HCT116 (cell line): ENCODE measurements at regions not wholly inside any gene's neighbourhood (a gene's known extent, or its start where the extent isn't known, plus 50 kb on each side); places are given as distances from the start of the nearest gene placed in this dataset.

Experiments
- ATAC-seq: fragments of 200-7000 bp; cut with Tn5 transposase; 2 replicates; pipeline ENCODE4 v1.9.1; 2020; ENCODE audit warnings: mild to moderate bottlenecking, moderate library complexity
- BruUV-seq: library from RNA; stranded (reverse); fragments of 400-500 nt; replicated peaks from 2 replicates; lab custom pipeline; 2021; lab: Mats Ljungman, UMichigan
- CTCF ChIA-PET: fragments of 300-600 bp; sonication (Branson Sonifier 250); formaldehyde crosslinking; loops from one replicate; lab custom pipeline; 2021; ENCODE audit warnings: antibody characterized with exemption; lab: Charles Lee
- POLR2A ChIA-PET: fragments of 300-600, 350-600 bp; sonication (Branson Sonifier 250); formaldehyde crosslinking; loops from one replicate; lab custom pipeline; 2021; ENCODE audit warnings: antibody characterized with exemption; lab: Charles Lee
- RAD21 ChIA-PET, 2 experiments: fragments of 300-600 bp; sonication (Branson Sonifier 250); formaldehyde crosslinking; loops; one replicate each; lab custom pipeline; 2023; ENCODE audit warnings: low total read pairs in 2 of 2; ENCODE audit not compliant: uncharacterized antibody in 2 of 2, unreplicated experiment in 2 of 2, low non-redundant PET in 1 of 2; lab: Charles Lee
- DNase-seq: peaks from one replicate; pipeline ENCODE4 v3.0.0-alpha.2; 2010; ENCODE audit warnings: low read depth, low spot score
- H2AFZ ChIP-seq: fragments of 200-600 bp; shearing (Covaris generic), sonication (generic); 2 replicates; pipeline ENCODE4 v1.6.1; 2017; ENCODE audit warnings: low read depth, mixed run types, mixed read lengths, antibody characterized with exemption, low read length; ENCODE audit not compliant: poor library complexity, severe bottlenecking
- H3K27ac ChIP-seq: 2 replicates; pipeline ENCODE4 v1.5.1; 2012; ENCODE audit warnings: low read depth, low read length
- H3K27me3 ChIP-seq: fragments of 200-600 bp; sonication (generic); 2 replicates; pipeline ENCODE4 v1.6.1; 2016; ENCODE audit warnings: mixed run types, low read length, mixed read lengths; ENCODE audit not compliant: insufficient read depth
- H3K36me3 ChIP-seq, 2 experiments: fragments of 200-500 bp in 1 of 2; fragments of 200-600 bp in 1 of 2; sonication (Bioruptor generic) in 1 of 2; sonication (generic) in 1 of 2; 2 replicates each; pipeline versions ENCODE4 v1.5.1 to v1.6.1; 2014 to 2016; ENCODE audit warnings: low read length in 2 of 2, inconsistent platforms in 1 of 2, mixed read lengths in 1 of 2, mixed run types in 1 of 2; ENCODE audit not compliant: insufficient read depth in 2 of 2, control insufficient read depth in 1 of 2
- H3K4me1 ChIP-seq, 2 experiments: fragments of 200-600 bp in 1 of 2; sonication (generic) in 1 of 2; 2 replicates each; pipeline versions ENCODE4 v1.5.1 to v1.6.1; 2012 to 2017; ENCODE audit warnings: low read length in 2 of 2, inconsistent platforms in 1 of 2, mild to moderate bottlenecking in 1 of 2, mixed read lengths in 1 of 2, mixed run types in 1 of 2, moderate library complexity in 1 of 2; ENCODE audit not compliant: insufficient read depth in 2 of 2, control insufficient read depth in 1 of 2
- H3K4me2 ChIP-seq: fragments of 200-600 bp; sonication (generic); 2 replicates; pipeline ENCODE4 v1.6.1; 2017; ENCODE audit warnings: mixed run types, low read length, mixed read lengths
- H3K4me3 ChIP-seq, 2 experiments: fragments of 200-600 bp in 1 of 2; sonication (generic) in 1 of 2; replicated peaks in 1 of 2; 2 replicates each; pipeline ENCODE4 v1.5.1; 2011 to 2016; ENCODE audit warnings: low read length in 2 of 2, control low read depth in 1 of 2, low read depth in 1 of 2, mild to moderate bottlenecking in 1 of 2, mixed read lengths in 1 of 2, mixed run types in 1 of 2
- H3K79me2 ChIP-seq: fragments of 200-600 bp; sonication (generic); 2 replicates; pipeline ENCODE4 v1.6.1; 2017; ENCODE audit warnings: mild to moderate bottlenecking, mixed run types, low read length, moderate library complexity, mixed read lengths; ENCODE audit not compliant: insufficient read depth
- H3K9ac ChIP-seq: fragments of 200-600 bp; sonication (generic); 2 replicates; pipeline ENCODE4 v1.6.1; 2016; ENCODE audit warnings: low read length, mixed read lengths
- H3K9me2 ChIP-seq: fragments of 200-600 bp; sonication (generic), shearing (Covaris generic); 2 replicates; pipeline ENCODE4 v1.6.1; 2017; ENCODE audit warnings: mixed run types, mild to moderate bottlenecking, moderate library complexity; ENCODE audit not compliant: insufficient read depth
- H3K9me3 ChIP-seq, 2 experiments: fragments of 200-500 bp in 1 of 2; fragments of 200-600 bp in 1 of 2; sonication (Bioruptor generic) in 1 of 2; sonication (generic) in 1 of 2; 2 replicates each; pipeline ENCODE4 v1.6.1; 2014 to 2017; ENCODE audit warnings: low read length in 2 of 2, mixed read lengths in 2 of 2, inconsistent platforms in 1 of 2, low read depth in 1 of 2, mild to moderate bottlenecking in 1 of 2, mixed run types in 1 of 2, moderate library complexity in 1 of 2; ENCODE audit not compliant: control insufficient read depth in 1 of 2, insufficient read depth in 1 of 2
- H4K20me1 ChIP-seq: fragments of 200-600 bp; sonication (generic), shearing (Covaris generic); 2 replicates; pipeline ENCODE4 v1.6.1; 2017; ENCODE audit warnings: mixed run types, mild to moderate bottlenecking, moderate library complexity; ENCODE audit not compliant: insufficient read depth
- CEBPB ChIP-seq: IDR thresholded peaks from 2 replicates; pipeline ENCODE4 v1.6.1; 2012; ENCODE audit warnings: low read depth
- CTCF ChIP-seq, 3 experiments: fragments of 200-600 bp in 1 of 3; sonication (generic) in 1 of 3; IDR thresholded peaks in 2 of 3; conservative IDR thresholded peaks in 1 of 3; 2 replicates each; pipeline ENCODE4 v1.5.1; 2012 to 2017; ENCODE audit warnings: low read depth in 2 of 3, low read length in 2 of 3, antibody characterized with exemption in 1 of 3, borderline replicate concordance in 1 of 3, control low read depth in 1 of 3, mild to moderate bottlenecking in 1 of 3, mixed read lengths in 1 of 3, mixed run types in 1 of 3, moderate library complexity in 1 of 3; ENCODE audit not compliant: insufficient read depth in 1 of 3
- EGR1 ChIP-seq: IDR thresholded peaks from 2 replicates; pipeline ENCODE4 v1.6.1; 2012; ENCODE audit warnings: low read depth
- ELF1 ChIP-seq: IDR thresholded peaks from 2 replicates; pipeline ENCODE4 v1.6.1; 2012; ENCODE audit warnings: low read depth, borderline replicate concordance
- EZH2phosphoT487 ChIP-seq: fragments of 200-600 bp; IDR thresholded peaks from 2 replicates; pipeline ENCODE4 v1.6.1; 2018; ENCODE audit warnings: antibody characterized with exemption, borderline replicate concordance
- FOSL1 ChIP-seq: IDR thresholded peaks from 2 replicates; pipeline ENCODE4 v1.6.1; 2012; ENCODE audit warnings: low read depth
- JUND ChIP-seq: IDR thresholded peaks from 2 replicates; pipeline ENCODE4 v1.6.1; 2012
- MAX ChIP-seq: IDR thresholded peaks from 2 replicates; pipeline ENCODE4 v1.6.1; 2012
- POLR2A ChIP-seq: IDR thresholded peaks from 2 replicates; pipeline ENCODE4 v1.7.0; 2011; ENCODE audit warnings: borderline replicate concordance; ENCODE audit not compliant: insufficient read depth, insufficient read length; ENCODE audit errors: extremely low read depth
- POLR2AphosphoS5 ChIP-seq: IDR thresholded peaks from 2 replicates; pipeline ENCODE4 v1.6.1; 2011; ENCODE audit warnings: mild to moderate bottlenecking, low read depth, low read length, moderate library complexity
- RAD21 ChIP-seq: IDR thresholded peaks from 2 replicates; pipeline ENCODE4 v1.6.1; 2012; ENCODE audit warnings: low read depth, mild to moderate bottlenecking
- REST ChIP-seq: IDR thresholded peaks from 2 replicates; pipeline ENCODE4 v1.6.1; 2012; ENCODE audit warnings: low read depth
- SIN3A ChIP-seq: IDR thresholded peaks from 2 replicates; pipeline ENCODE4 v1.6.1; 2012; ENCODE audit warnings: low read depth
- SP1 ChIP-seq: IDR thresholded peaks from 2 replicates; pipeline ENCODE4 v1.6.1; 2012; ENCODE audit warnings: low read depth
- SRF ChIP-seq: IDR thresholded peaks from 2 replicates; pipeline ENCODE4 v1.6.1; 2012; ENCODE audit warnings: low read depth
- TCF7L2 ChIP-seq: IDR thresholded peaks from 2 replicates; pipeline ENCODE4 v1.7.0; 2011; ENCODE audit warnings: borderline replicate concordance, inconsistent platforms; ENCODE audit not compliant: insufficient read depth, insufficient read length; ENCODE audit errors: extremely low read depth
- YY1 ChIP-seq: IDR thresholded peaks from 2 replicates; pipeline ENCODE4 v1.6.1; 2011; ENCODE audit warnings: low read length, low read depth, moderate library complexity, mild to moderate bottlenecking; ENCODE audit not compliant: insufficient replicate concordance; ENCODE audit errors: extremely low read depth
- ZNF274 ChIP-seq: fragments of 200-500 bp; sonication (Bioruptor generic); IDR thresholded peaks from 2 replicates; pipeline ENCODE4 v1.6.1; 2014; ENCODE audit warnings: mild to moderate bottlenecking, low read depth, low read length, inconsistent platforms
- intact Hi-C: fragments of 100-400 bp; cut with micrococcal nuclease; formaldehyde crosslinking; loops from 2 replicates; pipeline ENCODE4 v1.10.0; 2022
- TF ChIP-seq, protein P1 (sequence below): IDR thresholded peaks from 2 replicates; pipeline ENCODE4 v1.6.1; 2012
- TF ChIP-seq, protein P2 (sequence below): IDR thresholded peaks from 2 replicates; pipeline ENCODE4 v1.6.1; 2011; ENCODE audit warnings: mild to moderate bottlenecking, low read length, moderate library complexity; ENCODE audit not compliant: insufficient replicate concordance; ENCODE audit errors: extremely low read depth

DNA sequence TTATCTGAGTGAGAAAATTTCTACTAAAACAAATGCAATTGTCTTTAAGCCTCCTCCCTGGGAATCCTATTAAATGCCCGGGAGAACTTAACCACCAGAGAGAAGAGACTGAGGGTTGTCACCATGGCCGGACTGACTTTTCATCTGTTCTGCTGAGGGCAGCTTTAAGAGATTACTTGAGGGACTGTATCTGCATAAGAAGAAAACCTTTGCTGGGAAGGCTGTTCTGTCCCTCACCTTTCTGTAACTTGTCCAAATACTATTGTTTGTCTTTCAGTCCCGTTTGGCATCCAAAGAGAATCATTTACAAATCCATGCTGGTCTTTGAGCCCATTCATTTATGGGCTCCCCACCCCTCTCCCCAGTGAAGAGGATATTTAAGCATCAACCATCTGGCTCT, 306.3 kb upstream of the FLRT2 start:
- H4K20me1 ChIP-seq: no peaks in the 10 kb centered on the region
- H3K79me2 ChIP-seq: no peaks in the 10 kb centered on the region
- H3K9me2 ChIP-seq: no peaks in the 10 kb centered on the region
- peaks cover 5 to 7% of the 10 kb centered on the region in 2 experiments; a peak in 2 of 4 replicates for H3K9me3 ChIP-seq
- DNase-seq: no peak
- RAD21 ChIA-PET: no interaction called here
- H3K9ac ChIP-seq: no peak overlapping the region
- H2AFZ ChIP-seq: no peak overlapping the region
- TF ChIP-seq EGR1 (no peak), FOSL1 (no peak), POLR2AphosphoS5 (no peak), CTCF (IDR thresholded peaks at IDR 0.05 in 2 of 3, conservative IDR thresholded peaks at IDR 0.05 in 1 of 3; ENCODE audit: borderline replicate concordance in 1 of 3, insufficient read depth in 1 of 3, low read depth in 2 of 3, low read length in 2 of 3) (no peak), TCF7L2 (no peak), SIN3A (no peak), SP1 (no peak), POLR2A (no peak), EZH2phosphoT487 (no peak), YY1 (no peak), REST (no peak), CEBPB (no peak), ZNF274 (no peak), MAX (no peak), SRF (no peak), JUND (no peak), RAD21 (no peak), ELF1 (no peak)
- TF ChIP-seq, protein P1, sequence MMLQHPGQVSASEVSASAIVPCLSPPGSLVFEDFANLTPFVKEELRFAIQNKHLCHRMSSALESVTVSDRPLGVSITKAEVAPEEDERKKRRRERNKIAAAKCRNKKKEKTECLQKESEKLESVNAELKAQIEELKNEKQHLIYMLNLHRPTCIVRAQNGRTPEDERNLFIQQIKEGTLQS: no peak
- TF ChIP-seq, protein P2, sequence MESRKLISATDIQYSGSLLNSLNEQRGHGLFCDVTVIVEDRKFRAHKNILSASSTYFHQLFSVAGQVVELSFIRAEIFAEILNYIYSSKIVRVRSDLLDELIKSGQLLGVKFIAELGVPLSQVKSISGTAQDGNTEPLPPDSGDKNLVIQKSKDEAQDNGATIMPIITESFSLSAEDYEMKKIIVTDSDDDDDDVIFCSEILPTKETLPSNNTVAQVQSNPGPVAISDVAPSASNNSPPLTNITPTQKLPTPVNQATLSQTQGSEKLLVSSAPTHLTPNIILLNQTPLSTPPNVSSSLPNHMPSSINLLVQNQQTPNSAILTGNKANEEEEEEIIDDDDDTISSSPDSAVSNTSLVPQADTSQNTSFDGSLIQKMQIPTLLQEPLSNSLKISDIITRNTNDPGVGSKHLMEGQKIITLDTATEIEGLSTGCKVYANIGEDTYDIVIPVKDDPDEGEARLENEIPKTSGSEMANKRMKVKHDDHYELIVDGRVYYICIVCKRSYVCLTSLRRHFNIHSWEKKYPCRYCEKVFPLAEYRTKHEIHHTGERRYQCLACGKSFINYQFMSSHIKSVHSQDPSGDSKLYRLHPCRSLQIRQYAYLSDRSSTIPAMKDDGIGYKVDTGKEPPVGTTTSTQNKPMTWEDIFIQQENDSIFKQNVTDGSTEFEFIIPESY: no peak
- no peaks in the 10 kb centered on the region for H3K4me1 ChIP-seq
- no peak overlapping the region for H3K4me3 ChIP-seq
- ATAC-seq: no peak
- CTCF ChIA-PET: no interaction called here
- no TSS peak for BruUV-seq
- H3K27ac ChIP-seq: no peak overlapping the region
- H3K36me3 ChIP-seq: no peaks in the 10 kb centered on the region
- intact Hi-C loops: no loop called here
- H3K4me2 ChIP-seq: no peak overlapping the region
- no peaks in the 10 kb centered on the region for H3K27me3 ChIP-seq
- POLR2A ChIA-PET: no interaction called here
